ENCODE measurements at regions not wholly inside any gene's neighbourhood (a gene's known extent, or its start where the extent isn't known, plus 50 kb on each side); places are given as distances from the start of the nearest gene placed in this dataset.
"Not testable (repeated sequence)": the region's sequence is repeated elsewhere in the genome, so short reads cannot be mapped to it uniquely, and the experiment has no call there.

DNA sequence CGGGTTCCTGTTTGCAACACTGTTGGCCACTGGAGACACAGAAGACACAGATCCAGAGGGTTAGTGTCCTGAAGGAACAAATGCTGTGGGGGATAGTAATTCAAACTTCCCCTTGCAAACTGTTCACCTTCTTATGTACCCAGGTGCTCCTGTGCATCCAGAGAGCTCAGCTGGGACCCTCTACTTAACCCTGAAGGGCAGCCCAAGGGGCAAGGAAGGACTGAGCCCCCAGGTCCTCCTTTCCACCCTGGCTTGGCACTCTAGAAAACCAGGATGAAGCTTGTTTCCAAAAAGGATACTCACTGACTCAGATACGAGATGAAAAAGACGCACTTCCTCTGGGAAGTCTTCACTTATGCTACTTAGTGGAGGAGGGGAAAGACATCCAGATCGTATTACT, 78.2 kb upstream of the TNK2 start:
- not testable (repeated sequence) for TF ChIP-seq POLR2A (IDR thresholded peaks at IDR 0.05)
- TF ChIP-seq, protein P1, sequence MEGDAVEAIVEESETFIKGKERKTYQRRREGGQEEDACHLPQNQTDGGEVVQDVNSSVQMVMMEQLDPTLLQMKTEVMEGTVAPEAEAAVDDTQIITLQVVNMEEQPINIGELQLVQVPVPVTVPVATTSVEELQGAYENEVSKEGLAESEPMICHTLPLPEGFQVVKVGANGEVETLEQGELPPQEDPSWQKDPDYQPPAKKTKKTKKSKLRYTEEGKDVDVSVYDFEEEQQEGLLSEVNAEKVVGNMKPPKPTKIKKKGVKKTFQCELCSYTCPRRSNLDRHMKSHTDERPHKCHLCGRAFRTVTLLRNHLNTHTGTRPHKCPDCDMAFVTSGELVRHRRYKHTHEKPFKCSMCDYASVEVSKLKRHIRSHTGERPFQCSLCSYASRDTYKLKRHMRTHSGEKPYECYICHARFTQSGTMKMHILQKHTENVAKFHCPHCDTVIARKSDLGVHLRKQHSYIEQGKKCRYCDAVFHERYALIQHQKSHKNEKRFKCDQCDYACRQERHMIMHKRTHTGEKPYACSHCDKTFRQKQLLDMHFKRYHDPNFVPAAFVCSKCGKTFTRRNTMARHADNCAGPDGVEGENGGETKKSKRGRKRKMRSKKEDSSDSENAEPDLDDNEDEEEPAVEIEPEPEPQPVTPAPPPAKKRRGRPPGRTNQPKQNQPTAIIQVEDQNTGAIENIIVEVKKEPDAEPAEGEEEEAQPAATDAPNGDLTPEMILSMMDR (IDR thresholded peaks at IDR 0.05), result not testable (repeated sequence)

Data from body of pancreas (tissue), 4 donors.